ENCODE measurements at regions not wholly inside any gene's neighbourhood (a gene's known extent, or its start where the extent isn't known, plus 50 kb on each side); places are given as distances from the start of the nearest gene placed in this dataset.

- no peak for DNase-seq (ENCODE audit: low read depth)
Observed at GRCh38 chr15:52893338-52893737, 103.2 kb upstream of the ONECUT1 start.

- DNase-seq (ENCODE audit: low read depth), result no peak
Observed at GRCh38 chr15:52879904-52880303, 89.8 kb upstream of the ONECUT1 start.

GRCh38 chr15:52879145-52879544, 89.0 kb upstream of the ONECUT1 start:
- no peak for DNase-seq (ENCODE audit: low read depth)

- DNase-seq (ENCODE audit: low read depth), result no peak
Observed at GRCh38 chr15:52876991-52877663, 87.0 kb upstream of the ONECUT1 start.

GRCh38 chr15:52872036-52872818, 82.1 kb upstream of the ONECUT1 start:
- no peak for DNase-seq (ENCODE audit: low read depth)

GRCh38 chr15:52870015-52870414, 79.9 kb upstream of the ONECUT1 start:
- DNase-seq (ENCODE audit: low read depth), result no peak

GRCh38 chr15:52866698-52867097, 76.6 kb upstream of the ONECUT1 start:
- DNase-seq (ENCODE audit: low read depth), result no peak

- DNase-seq (ENCODE audit: low read depth), result no peak
Observed at GRCh38 chr15:52862677-52863076, 72.5 kb upstream of the ONECUT1 start.

- DNase-seq (ENCODE audit: low read depth), result no peak
Observed at GRCh38 chr15:52858782-52859176, 68.6 kb upstream of the ONECUT1 start.

GRCh38 chr15:52857937-52858781, 68.0 kb upstream of the ONECUT1 start:
- DNase-seq (ENCODE audit: low read depth), result peak; percentile 47

GRCh38 chr15:52857471-52857870, 67.3 kb upstream of the ONECUT1 start:
- DNase-seq (ENCODE audit: low read depth), result no peak

GRCh38 chr15:52856286-52856685, 66.2 kb upstream of the ONECUT1 start:
- DNase-seq (ENCODE audit: low read depth), result no peak

GRCh38 chr15:52855157-52855556, 65.0 kb upstream of the ONECUT1 start:
- DNase-seq (ENCODE audit: low read depth), result no peak

- DNase-seq (ENCODE audit: low read depth), result no peak
Observed at GRCh38 chr15:52844823-52845222, 54.7 kb upstream of the ONECUT1 start.
